HCT116 (cell line): ENCODE measurements at regions not wholly inside any gene's neighbourhood (a gene's known extent, or its start where the extent isn't known, plus 50 kb on each side); places are given as distances from the start of the nearest gene placed in this dataset.

Experiments used
- ATAC-seq: fragments of 200-7000 bp; cut with Tn5 transposase; 2 replicates; pipeline ENCODE4 v1.9.1; 2020; ENCODE audit warnings: mild to moderate bottlenecking, moderate library complexity
- BruUV-seq: library from RNA; stranded (reverse); fragments of 400-500 nt; replicated peaks from 2 replicates; lab custom pipeline; 2021; lab: Mats Ljungman, UMichigan
- CTCF ChIA-PET: fragments of 300-600 bp; sonication (Branson Sonifier 250); formaldehyde crosslinking; loops from one replicate; lab custom pipeline; 2021; ENCODE audit warnings: antibody characterized with exemption; lab: Charles Lee
- POLR2A ChIA-PET: fragments of 300-600, 350-600 bp; sonication (Branson Sonifier 250); formaldehyde crosslinking; loops from one replicate; lab custom pipeline; 2021; ENCODE audit warnings: antibody characterized with exemption; lab: Charles Lee
- RAD21 ChIA-PET, 2 experiments: fragments of 300-600 bp; sonication (Branson Sonifier 250); formaldehyde crosslinking; loops; one replicate each; lab custom pipeline; 2023; ENCODE audit warnings: low total read pairs in 2 of 2; ENCODE audit not compliant: uncharacterized antibody in 2 of 2, unreplicated experiment in 2 of 2, low non-redundant PET in 1 of 2; lab: Charles Lee
- DNase-seq: peaks from one replicate; pipeline ENCODE4 v3.0.0-alpha.2; 2010; ENCODE audit warnings: low read depth, low spot score
- H2AFZ ChIP-seq: fragments of 200-600 bp; shearing (Covaris generic), sonication (generic); 2 replicates; pipeline ENCODE4 v1.6.1; 2017; ENCODE audit warnings: low read depth, mixed run types, mixed read lengths, antibody characterized with exemption, low read length; ENCODE audit not compliant: poor library complexity, severe bottlenecking
- H3K27ac ChIP-seq: 2 replicates; pipeline ENCODE4 v1.5.1; 2012; ENCODE audit warnings: low read depth, low read length
- H3K27me3 ChIP-seq: fragments of 200-600 bp; sonication (generic); 2 replicates; pipeline ENCODE4 v1.6.1; 2016; ENCODE audit warnings: mixed run types, low read length, mixed read lengths; ENCODE audit not compliant: insufficient read depth
- H3K36me3 ChIP-seq, 2 experiments: fragments of 200-500 bp in 1 of 2; fragments of 200-600 bp in 1 of 2; sonication (Bioruptor generic) in 1 of 2; sonication (generic) in 1 of 2; 2 replicates each; pipeline versions ENCODE4 v1.5.1 to v1.6.1; 2014 to 2016; ENCODE audit warnings: low read length in 2 of 2, inconsistent platforms in 1 of 2, mixed read lengths in 1 of 2, mixed run types in 1 of 2; ENCODE audit not compliant: insufficient read depth in 2 of 2, control insufficient read depth in 1 of 2
- H3K4me1 ChIP-seq, 2 experiments: fragments of 200-600 bp in 1 of 2; sonication (generic) in 1 of 2; 2 replicates each; pipeline versions ENCODE4 v1.5.1 to v1.6.1; 2012 to 2017; ENCODE audit warnings: low read length in 2 of 2, inconsistent platforms in 1 of 2, mild to moderate bottlenecking in 1 of 2, mixed read lengths in 1 of 2, mixed run types in 1 of 2, moderate library complexity in 1 of 2; ENCODE audit not compliant: insufficient read depth in 2 of 2, control insufficient read depth in 1 of 2
- H3K4me2 ChIP-seq: fragments of 200-600 bp; sonication (generic); 2 replicates; pipeline ENCODE4 v1.6.1; 2017; ENCODE audit warnings: mixed run types, low read length, mixed read lengths
- H3K4me3 ChIP-seq, 2 experiments: fragments of 200-600 bp in 1 of 2; sonication (generic) in 1 of 2; replicated peaks in 1 of 2; 2 replicates each; pipeline ENCODE4 v1.5.1; 2011 to 2016; ENCODE audit warnings: low read length in 2 of 2, control low read depth in 1 of 2, low read depth in 1 of 2, mild to moderate bottlenecking in 1 of 2, mixed read lengths in 1 of 2, mixed run types in 1 of 2
- H3K79me2 ChIP-seq: fragments of 200-600 bp; sonication (generic); 2 replicates; pipeline ENCODE4 v1.6.1; 2017; ENCODE audit warnings: mild to moderate bottlenecking, mixed run types, low read length, moderate library complexity, mixed read lengths; ENCODE audit not compliant: insufficient read depth
- H3K9ac ChIP-seq: fragments of 200-600 bp; sonication (generic); 2 replicates; pipeline ENCODE4 v1.6.1; 2016; ENCODE audit warnings: low read length, mixed read lengths
- H3K9me2 ChIP-seq: fragments of 200-600 bp; sonication (generic), shearing (Covaris generic); 2 replicates; pipeline ENCODE4 v1.6.1; 2017; ENCODE audit warnings: mixed run types, mild to moderate bottlenecking, moderate library complexity; ENCODE audit not compliant: insufficient read depth
- H3K9me3 ChIP-seq, 2 experiments: fragments of 200-500 bp in 1 of 2; fragments of 200-600 bp in 1 of 2; sonication (Bioruptor generic) in 1 of 2; sonication (generic) in 1 of 2; 2 replicates each; pipeline ENCODE4 v1.6.1; 2014 to 2017; ENCODE audit warnings: low read length in 2 of 2, mixed read lengths in 2 of 2, inconsistent platforms in 1 of 2, low read depth in 1 of 2, mild to moderate bottlenecking in 1 of 2, mixed run types in 1 of 2, moderate library complexity in 1 of 2; ENCODE audit not compliant: control insufficient read depth in 1 of 2, insufficient read depth in 1 of 2
- H4K20me1 ChIP-seq: fragments of 200-600 bp; sonication (generic), shearing (Covaris generic); 2 replicates; pipeline ENCODE4 v1.6.1; 2017; ENCODE audit warnings: mixed run types, mild to moderate bottlenecking, moderate library complexity; ENCODE audit not compliant: insufficient read depth
- ELF1 ChIP-seq: IDR thresholded peaks from 2 replicates; pipeline ENCODE4 v1.6.1; 2012; ENCODE audit warnings: low read depth, borderline replicate concordance
- EZH2phosphoT487 ChIP-seq: fragments of 200-600 bp; IDR thresholded peaks from 2 replicates; pipeline ENCODE4 v1.6.1; 2018; ENCODE audit warnings: antibody characterized with exemption, borderline replicate concordance
- ZFX ChIP-seq: fragments of 450-650 bp; IDR thresholded peaks from 2 replicates; pipeline ENCODE4 v1.6.1; 2017
- intact Hi-C: fragments of 100-400 bp; cut with micrococcal nuclease; formaldehyde crosslinking; loops from 2 replicates; pipeline ENCODE4 v1.10.0; 2022
- TF ChIP-seq, protein P1 (sequence below): IDR thresholded peaks from 2 replicates; pipeline ENCODE4 v1.6.1; 2011; ENCODE audit warnings: mild to moderate bottlenecking, low read length, moderate library complexity; ENCODE audit not compliant: insufficient replicate concordance; ENCODE audit errors: extremely low read depth
- TF ChIP-seq, protein P2 (sequence below), 3 experiments: fragments of 200-600 bp in 1 of 3; sonication (generic) in 1 of 3; IDR thresholded peaks in 2 of 3; conservative IDR thresholded peaks in 1 of 3; 2 replicates each; pipeline ENCODE4 v1.5.1; 2012 to 2017; ENCODE audit warnings: low read depth in 2 of 3, low read length in 2 of 3, antibody characterized with exemption in 1 of 3, borderline replicate concordance in 1 of 3, control low read depth in 1 of 3, mild to moderate bottlenecking in 1 of 3, mixed read lengths in 1 of 3, mixed run types in 1 of 3, moderate library complexity in 1 of 3; ENCODE audit not compliant: insufficient read depth in 1 of 3
- TF ChIP-seq, protein P3 (sequence below): IDR thresholded peaks from 2 replicates; pipeline ENCODE4 v1.6.1; 2012

DNA sequence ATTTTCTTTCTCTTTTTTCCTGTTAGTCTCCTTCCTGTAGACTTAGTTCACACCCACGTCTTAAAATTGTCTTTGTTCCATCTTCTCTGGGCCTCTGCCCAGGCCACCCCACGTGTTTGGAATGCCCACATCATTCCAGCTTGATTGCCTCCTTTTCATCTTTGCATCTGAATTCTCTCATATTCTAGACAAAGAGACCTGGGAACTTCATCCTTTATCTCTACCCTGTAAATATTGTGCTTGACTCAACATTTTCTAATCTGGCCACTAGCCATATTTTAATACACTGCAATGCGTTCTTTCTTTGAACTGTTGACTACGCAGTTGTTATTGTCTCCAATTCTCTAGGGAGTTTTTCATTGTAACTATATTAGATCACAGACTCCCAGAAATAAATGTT, 187.5 kb upstream of the NRXN1 start:
- Histone ChIP-seq H3K4me2 (no peak overlapping the region), H3K79me2 (no peaks in the 10 kb centered on the region), H2AFZ (no peak overlapping the region), H3K9me2 (no peaks in the 10 kb centered on the region), H3K36me3 (no peaks in the 10 kb centered on the region)
- intact Hi-C loops = no loop called here
- no peak for DNase-seq
- TF ChIP-seq ZFX (no peak), ELF1 (no peak), EZH2phosphoT487 (no peak)
- TF ChIP-seq, protein P1, sequence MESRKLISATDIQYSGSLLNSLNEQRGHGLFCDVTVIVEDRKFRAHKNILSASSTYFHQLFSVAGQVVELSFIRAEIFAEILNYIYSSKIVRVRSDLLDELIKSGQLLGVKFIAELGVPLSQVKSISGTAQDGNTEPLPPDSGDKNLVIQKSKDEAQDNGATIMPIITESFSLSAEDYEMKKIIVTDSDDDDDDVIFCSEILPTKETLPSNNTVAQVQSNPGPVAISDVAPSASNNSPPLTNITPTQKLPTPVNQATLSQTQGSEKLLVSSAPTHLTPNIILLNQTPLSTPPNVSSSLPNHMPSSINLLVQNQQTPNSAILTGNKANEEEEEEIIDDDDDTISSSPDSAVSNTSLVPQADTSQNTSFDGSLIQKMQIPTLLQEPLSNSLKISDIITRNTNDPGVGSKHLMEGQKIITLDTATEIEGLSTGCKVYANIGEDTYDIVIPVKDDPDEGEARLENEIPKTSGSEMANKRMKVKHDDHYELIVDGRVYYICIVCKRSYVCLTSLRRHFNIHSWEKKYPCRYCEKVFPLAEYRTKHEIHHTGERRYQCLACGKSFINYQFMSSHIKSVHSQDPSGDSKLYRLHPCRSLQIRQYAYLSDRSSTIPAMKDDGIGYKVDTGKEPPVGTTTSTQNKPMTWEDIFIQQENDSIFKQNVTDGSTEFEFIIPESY = no peak
- TF ChIP-seq, protein P2, sequence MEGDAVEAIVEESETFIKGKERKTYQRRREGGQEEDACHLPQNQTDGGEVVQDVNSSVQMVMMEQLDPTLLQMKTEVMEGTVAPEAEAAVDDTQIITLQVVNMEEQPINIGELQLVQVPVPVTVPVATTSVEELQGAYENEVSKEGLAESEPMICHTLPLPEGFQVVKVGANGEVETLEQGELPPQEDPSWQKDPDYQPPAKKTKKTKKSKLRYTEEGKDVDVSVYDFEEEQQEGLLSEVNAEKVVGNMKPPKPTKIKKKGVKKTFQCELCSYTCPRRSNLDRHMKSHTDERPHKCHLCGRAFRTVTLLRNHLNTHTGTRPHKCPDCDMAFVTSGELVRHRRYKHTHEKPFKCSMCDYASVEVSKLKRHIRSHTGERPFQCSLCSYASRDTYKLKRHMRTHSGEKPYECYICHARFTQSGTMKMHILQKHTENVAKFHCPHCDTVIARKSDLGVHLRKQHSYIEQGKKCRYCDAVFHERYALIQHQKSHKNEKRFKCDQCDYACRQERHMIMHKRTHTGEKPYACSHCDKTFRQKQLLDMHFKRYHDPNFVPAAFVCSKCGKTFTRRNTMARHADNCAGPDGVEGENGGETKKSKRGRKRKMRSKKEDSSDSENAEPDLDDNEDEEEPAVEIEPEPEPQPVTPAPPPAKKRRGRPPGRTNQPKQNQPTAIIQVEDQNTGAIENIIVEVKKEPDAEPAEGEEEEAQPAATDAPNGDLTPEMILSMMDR (IDR thresholded peaks at IDR 0.05 in 2 of 3, conservative IDR thresholded peaks at IDR 0.05 in 1 of 3; ENCODE audit: borderline replicate concordance in 1 of 3, insufficient read depth in 1 of 3, low read depth in 2 of 3, low read length in 2 of 3) = no peak
- TF ChIP-seq, protein P3, sequence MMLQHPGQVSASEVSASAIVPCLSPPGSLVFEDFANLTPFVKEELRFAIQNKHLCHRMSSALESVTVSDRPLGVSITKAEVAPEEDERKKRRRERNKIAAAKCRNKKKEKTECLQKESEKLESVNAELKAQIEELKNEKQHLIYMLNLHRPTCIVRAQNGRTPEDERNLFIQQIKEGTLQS = no peak
- TF ChIP-seq, all 23 proteins: peak for 0
- no peak overlapping the region for H3K27ac ChIP-seq
- no peak overlapping the region for H3K9ac ChIP-seq
- H3K9me3 ChIP-seq = no peaks in the 10 kb centered on the region
- ATAC-seq = no peak
- ChIA-PET CTCF (no interaction called here), POLR2A (no interaction called here), RAD21 (no interaction called here)
- no peak overlapping the region for H3K4me3 ChIP-seq
- H3K27me3 ChIP-seq = no peaks in the 10 kb centered on the region
- H4K20me1 ChIP-seq = no peaks in the 10 kb centered on the region
- no TSS peak for BruUV-seq
- H3K4me1 ChIP-seq = no peaks in the 10 kb centered on the region
